ENCODE measurements at regions not wholly inside any gene's neighbourhood (a gene's known extent, or its start where the extent isn't known, plus 50 kb on each side); places are given as distances from the start of the nearest gene placed in this dataset.
"Not testable (repeated sequence)": the region's sequence is repeated elsewhere in the genome, so short reads cannot be mapped to it uniquely, and the experiment has no call there.

- no peak for DNase-seq
Observed at GRCh38 chr9:82761027-82761426, 301.9 kb downstream of the RASEF start.

- no peak for DNase-seq
Observed at GRCh38 chr9:82761956-82762355, 301.0 kb downstream of the RASEF start.

GRCh38 chr9:82763656-82764055 is 299.3 kb downstream of the RASEF start:
- no peak for DNase-seq

- DNase-seq = no peak
Observed at GRCh38 chr9:82764061-82764668, 298.8 kb downstream of the RASEF start.

GRCh38 chr9:82774707-82775231 is 288.2 kb downstream of the RASEF start:
- DNase-seq = not testable (repeated sequence)

- no peak for DNase-seq
Observed at GRCh38 chr9:82776508-82776907, 286.4 kb downstream of the RASEF start.

- DNase-seq = no peak
Observed at GRCh38 chr9:82777366-82777765, 285.6 kb downstream of the RASEF start.

GRCh38 chr9:82778923-82779322 is 284.0 kb downstream of the RASEF start:
- DNase-seq = not testable (repeated sequence)

GRCh38 chr9:82780017-82780416 is 282.9 kb downstream of the RASEF start:
- no peak for DNase-seq

- DNase-seq = peak; percentile 86
Observed at GRCh38 chr9:82781921-82782392, 281.0 kb downstream of the RASEF start.

- DNase-seq = no peak
Observed at GRCh38 chr9:82783045-82783444, 279.9 kb downstream of the RASEF start.

GRCh38 chr9:82784589-82784988 is 278.4 kb downstream of the RASEF start:
- no peak for DNase-seq

- no peak for DNase-seq
Observed at GRCh38 chr9:82789155-82789824, 273.7 kb downstream of the RASEF start.

- DNase-seq = no peak
Observed at GRCh38 chr9:82790875-82791274, 272.1 kb downstream of the RASEF start.

GRCh38 chr9:82791692-82792091 is 271.2 kb downstream of the RASEF start:
- no peak for DNase-seq

GRCh38 chr9:82797534-82797933 is 265.4 kb downstream of the RASEF start:
- DNase-seq = peak; percentile 22

GRCh38 chr9:82799286-82799685 is 263.7 kb downstream of the RASEF start:
- no peak for DNase-seq

- peak; percentile 21 for DNase-seq
Observed at GRCh38 chr9:82805027-82805426, 257.9 kb downstream of the RASEF start.

- DNase-seq = no peak
Observed at GRCh38 chr9:82808478-82808877, 254.5 kb downstream of the RASEF start.

GRCh38 chr9:82810915-82811314 is 252.0 kb downstream of the RASEF start:
- DNase-seq = peak; percentile 27

GRCh38 chr9:82819260-82819659 is 243.7 kb downstream of the RASEF start:
- DNase-seq = no peak

- DNase-seq = no peak
Observed at GRCh38 chr9:82820186-82820585, 242.8 kb downstream of the RASEF start.

- peak; percentile 64 for DNase-seq
Observed at GRCh38 chr9:82829818-82830217, 233.1 kb downstream of the RASEF start.

GRCh38 chr9:82865524-82865923 is 197.4 kb downstream of the RASEF start:
- DNase-seq = no peak
